Activated gamma-delta T cell treated with anti-CD3 and anti-CD28 coated beads, Interleukin-2, amount 50 U/mL, for 16 hours (primary cell): ENCODE measurements at regions not wholly inside any gene's neighbourhood (a gene's known extent, or its start where the extent isn't known, plus 50 kb on each side); places are given as distances from the start of the nearest gene placed in this dataset.
A peak's percentile ranks its signal among the peaks of the same experiment; 100 is the strongest.
"Not testable (repeated sequence)": the region's sequence is repeated elsewhere in the genome, so short reads cannot be mapped to it uniquely, and the experiment has no call there.

Experiments used
- DNase-seq: peaks from one replicate; pipeline ENCODE4 v3.0.0-alpha.2; 2020; ENCODE audit warnings: low read depth

GRCh38 chr2:113551637-113552318, 53.3 kb downstream of the FOXD4L1 start:
- peak; percentile 47 for DNase-seq

- DNase-seq = not testable (repeated sequence)
Measured at GRCh38 chr2:113559820-113560219, 61.4 kb downstream of the FOXD4L1 start.

GRCh38 chr2:113562662-113563061, 64.2 kb downstream of the FOXD4L1 start:
- DNase-seq = not testable (repeated sequence)

GRCh38 chr2:113566674-113567480, 60.2 kb upstream of the RABL2A start:
- DNase-seq = not testable (repeated sequence)

GRCh38 chr2:113567481-113567849, 59.6 kb upstream of the RABL2A start:
- not testable (repeated sequence) for DNase-seq

- not testable (repeated sequence) for DNase-seq
Measured at GRCh38 chr2:113568231-113568630, 58.8 kb upstream of the RABL2A start.

- DNase-seq = not testable (repeated sequence)
Measured at GRCh38 chr2:113570082-113570481, 57.0 kb upstream of the RABL2A start.

GRCh38 chr2:113570509-113571009, 56.5 kb upstream of the RABL2A start:
- DNase-seq = not testable (repeated sequence)

- not testable (repeated sequence) for DNase-seq
Measured at GRCh38 chr2:113571482-113572068, 55.5 kb upstream of the RABL2A start.

- DNase-seq = not testable (repeated sequence)
Measured at GRCh38 chr2:113575721-113576120, 51.3 kb upstream of the RABL2A start.

- not testable (repeated sequence) for DNase-seq
Measured at GRCh38 chr2:113576353-113576752, 50.7 kb upstream of the RABL2A start.
